ACC112 (cell line): ENCODE measurements at regions not wholly inside any gene's neighbourhood (a gene's known extent, or its start where the extent isn't known, plus 50 kb on each side); places are given as distances from the start of the nearest gene placed in this dataset.
"Not testable (repeated sequence)": the region's sequence is repeated elsewhere in the genome, so short reads cannot be mapped to it uniquely, and the experiment has no call there.

Experiments used
- H2AFZ ChIP-seq: fragments of 200-600 bp; sonication (generic); one replicate; pipeline ENCODE4 v1.6.0; 2017; ENCODE audit warnings: antibody characterized with exemption, low read length; ENCODE audit not compliant: unreplicated experiment
- H3K27ac ChIP-seq: fragments of 200-600 bp; sonication (generic); 2 replicates; pipeline ENCODE4 v1.5.1; 2014; ENCODE audit warnings: low read depth, mild to moderate bottlenecking, antibody characterized with exemption, low read length, moderate library complexity
- H3K27me3 ChIP-seq: fragments of 200-600 bp; sonication (generic); 2 replicates; pipeline ENCODE4 v1.6.1; 2014; ENCODE audit warnings: mild to moderate bottlenecking, antibody characterized with exemption, low read length, moderate library complexity, mixed read lengths; ENCODE audit not compliant: insufficient read depth
- H3K36me3 ChIP-seq: fragments of 200-600 bp; sonication (generic); 2 replicates; pipeline ENCODE4 v1.6.1; 2016; ENCODE audit warnings: mild to moderate bottlenecking, antibody characterized with exemption, low read length, moderate library complexity, mixed read lengths; ENCODE audit not compliant: insufficient read depth
- H3K4me1 ChIP-seq: fragments of 200-600 bp; sonication (generic); one replicate; pipeline ENCODE4 v1.6.1; 2016; ENCODE audit warnings: low read length, mixed read lengths; ENCODE audit not compliant: insufficient read depth, unreplicated experiment, control insufficient read depth
- H3K4me3 ChIP-seq: fragments of 200-600 bp; sonication (generic); 2 replicates; pipeline ENCODE4 v1.5.1; 2014; ENCODE audit warnings: mild to moderate bottlenecking, low read depth, low read length
- H3K79me2 ChIP-seq: fragments of 200-600 bp; sonication (generic); one replicate; pipeline ENCODE4 v1.6.0; 2016; ENCODE audit warnings: low read length; ENCODE audit not compliant: control insufficient read depth, unreplicated experiment, insufficient read depth

DNA sequence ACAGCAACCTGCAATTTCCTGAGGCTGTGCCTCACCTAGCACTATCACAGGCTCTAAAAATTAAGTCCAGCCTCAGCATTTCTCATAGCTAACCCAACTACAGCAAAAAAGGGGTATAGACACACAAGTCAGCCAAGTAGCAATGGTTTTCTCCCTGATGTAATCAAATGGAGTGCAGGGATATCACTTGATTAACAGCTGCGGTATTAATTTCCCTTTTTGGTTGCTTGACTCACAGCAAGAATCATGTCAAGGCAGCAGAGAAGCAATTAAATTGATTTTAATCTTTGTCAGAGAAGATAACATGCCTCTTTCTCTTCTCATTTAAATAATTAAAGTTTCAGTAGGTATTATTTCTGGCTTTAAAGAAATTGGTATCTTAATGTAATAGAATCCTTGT, 278.9 kb downstream of the RWDD3 start:
- H3K36me3 ChIP-seq = no peaks in the 10 kb centered on the region
- no peak overlapping the region for H2AFZ ChIP-seq
- no peaks in the 10 kb centered on the region for H3K79me2 ChIP-seq
- no peak overlapping the region for H3K27ac ChIP-seq
- H3K4me1 ChIP-seq = no peaks in the 10 kb centered on the region
- no peak overlapping the region for H3K4me3 ChIP-seq
- no peaks in the 10 kb centered on the region for H3K27me3 ChIP-seq

GRCh38 chr1:95517506-95517905, 283.5 kb downstream of the RWDD3 start:
- Histone ChIP-seq H3K4me1 (no peaks in the 10 kb centered on the region), H3K36me3 (no peaks in the 10 kb centered on the region), H3K79me2 (no peaks in the 10 kb centered on the region), H2AFZ (no peak overlapping the region), H3K4me3 (no peak overlapping the region), H3K27ac (no peak overlapping the region), H3K27me3 (no peaks in the 10 kb centered on the region)

- Histone ChIP-seq H3K4me1 (no peaks in the 10 kb centered on the region), H3K27me3 (no peaks in the 10 kb centered on the region), H3K36me3 (no peaks in the 10 kb centered on the region), H3K79me2 (no peaks in the 10 kb centered on the region), H3K4me3 (no peak overlapping the region), H2AFZ (no peak overlapping the region), H3K27ac (no peak overlapping the region)
These were observed 284.3 kb downstream of the RWDD3 start for GRCh38 chr1:95518310-95518709.

DNA sequence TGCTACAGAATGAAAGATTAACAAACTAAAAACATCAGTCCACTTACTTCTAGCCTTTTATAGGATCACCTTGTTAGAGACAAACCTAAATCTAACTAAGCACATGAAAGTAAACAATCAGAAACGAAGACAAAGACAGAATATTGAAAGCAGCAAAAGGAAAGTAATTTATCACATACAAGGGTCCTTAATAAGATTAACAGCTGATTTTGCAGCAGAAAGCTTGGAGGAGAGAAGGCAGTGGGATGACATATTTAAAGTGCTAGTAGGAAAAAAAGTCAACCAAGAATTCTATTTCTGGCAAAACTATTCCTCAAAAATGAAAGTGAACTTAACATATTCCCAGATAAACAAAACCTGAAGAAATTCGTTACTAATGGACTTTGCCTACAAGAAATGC, 286.4 kb downstream of the RWDD3 start:
- no peak overlapping the region for H3K27ac ChIP-seq
- no peak overlapping the region for H2AFZ ChIP-seq
- no peaks in the 10 kb centered on the region for H3K79me2 ChIP-seq
- H3K4me3 ChIP-seq = no peak overlapping the region
- no peaks in the 10 kb centered on the region for H3K36me3 ChIP-seq
- H3K27me3 ChIP-seq = no peaks in the 10 kb centered on the region
- no peaks in the 10 kb centered on the region for H3K4me1 ChIP-seq

- Histone ChIP-seq H3K27ac (no peak overlapping the region), H3K4me3 (no peak overlapping the region), H3K27me3 (no peaks in the 10 kb centered on the region), H2AFZ (no peak overlapping the region), H3K36me3 (no peaks in the 10 kb centered on the region), H3K79me2 (no peaks in the 10 kb centered on the region), H3K4me1 (no peaks in the 10 kb centered on the region)
These were observed 298.3 kb downstream of the RWDD3 start for GRCh38 chr1:95532335-95532734.

DNA sequence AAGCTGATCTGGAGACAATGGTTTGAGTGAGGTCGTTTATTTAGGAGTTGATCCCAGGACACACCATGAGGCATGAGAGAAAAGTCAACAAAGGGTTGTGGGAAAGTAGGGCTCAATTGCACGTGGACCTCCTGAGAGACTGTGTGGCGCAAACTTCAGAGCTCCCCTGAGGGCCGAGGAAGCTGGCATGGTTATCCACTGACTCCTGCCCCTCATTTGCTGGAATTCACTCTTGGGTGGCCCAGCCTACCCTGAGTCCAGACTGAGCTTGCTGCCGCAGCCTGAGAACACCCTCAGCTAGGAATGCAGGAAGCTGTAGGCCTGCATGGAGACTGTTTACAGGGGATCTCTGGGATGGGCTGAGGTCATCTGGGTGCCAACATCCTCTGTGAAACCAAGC, 301.0 kb downstream of the RWDD3 start:
- no peaks in the 10 kb centered on the region for H3K27me3 ChIP-seq
- H3K4me1 ChIP-seq = no peaks in the 10 kb centered on the region
- H3K79me2 ChIP-seq = no peaks in the 10 kb centered on the region
- H3K27ac ChIP-seq = no peak overlapping the region
- H3K4me3 ChIP-seq = no peak overlapping the region
- H3K36me3 ChIP-seq = no peaks in the 10 kb centered on the region
- no peak overlapping the region for H2AFZ ChIP-seq

- H3K79me2 ChIP-seq = no peaks in the 10 kb centered on the region
- H3K27ac ChIP-seq = no peak overlapping the region
- H3K36me3 ChIP-seq = no peaks in the 10 kb centered on the region
- H3K4me1 ChIP-seq = no peaks in the 10 kb centered on the region
- no peaks in the 10 kb centered on the region for H3K27me3 ChIP-seq
- H2AFZ ChIP-seq = no peak overlapping the region
- H3K4me3 ChIP-seq = no peak overlapping the region
These were observed 301.6 kb downstream of the RWDD3 start for GRCh38 chr1:95535614-95536013.

DNA sequence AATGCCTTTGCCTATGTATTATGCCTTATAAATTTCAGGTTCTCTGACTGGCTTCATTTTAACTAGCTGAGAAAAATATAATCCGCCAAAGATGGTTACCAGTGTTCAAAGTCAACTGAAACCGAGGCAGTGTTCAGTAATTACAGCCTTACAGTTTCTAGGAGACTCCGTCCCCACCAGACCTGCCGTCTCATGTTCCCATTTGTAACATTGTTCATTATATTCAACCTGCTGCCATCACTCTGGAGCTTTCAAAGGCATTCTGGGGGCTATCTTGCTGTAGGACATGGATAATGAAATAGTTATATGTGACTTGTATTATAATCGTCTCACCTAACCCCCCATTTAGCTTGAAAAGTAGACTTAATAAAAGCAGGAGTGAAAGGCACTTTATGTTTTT, 302.5 kb downstream of the RWDD3 start:
- no peak overlapping the region for H3K27ac ChIP-seq
- no peaks in the 10 kb centered on the region for H3K27me3 ChIP-seq
- H3K4me1 ChIP-seq = no peaks in the 10 kb centered on the region
- no peak overlapping the region for H2AFZ ChIP-seq
- H3K79me2 ChIP-seq = no peaks in the 10 kb centered on the region
- no peak overlapping the region for H3K4me3 ChIP-seq
- no peaks in the 10 kb centered on the region for H3K36me3 ChIP-seq

DNA sequence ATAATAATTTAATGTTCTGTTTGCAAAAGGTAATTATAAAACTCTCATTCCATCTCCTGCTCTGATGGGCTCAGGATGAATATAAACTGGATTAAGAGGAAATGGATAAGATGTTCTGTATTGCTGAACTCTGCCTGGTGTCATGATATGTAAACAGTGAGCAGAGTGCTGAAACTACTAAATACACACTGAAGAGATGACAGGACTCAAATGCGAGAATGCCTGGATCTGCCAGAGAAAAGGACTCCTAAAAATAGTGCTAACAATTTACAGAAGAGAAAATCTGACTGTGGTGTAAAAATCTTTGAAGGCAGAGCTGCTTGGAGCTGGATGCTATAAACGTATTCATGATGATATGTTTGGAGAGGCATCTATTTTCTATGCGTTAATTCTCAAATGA, 303.2 kb downstream of the RWDD3 start:
- H3K4me1 ChIP-seq = no peaks in the 10 kb centered on the region
- H3K27me3 ChIP-seq = no peaks in the 10 kb centered on the region
- H3K36me3 ChIP-seq = no peaks in the 10 kb centered on the region
- H3K27ac ChIP-seq = no peak overlapping the region
- no peaks in the 10 kb centered on the region for H3K79me2 ChIP-seq
- H2AFZ ChIP-seq = no peak overlapping the region
- no peak overlapping the region for H3K4me3 ChIP-seq

DNA sequence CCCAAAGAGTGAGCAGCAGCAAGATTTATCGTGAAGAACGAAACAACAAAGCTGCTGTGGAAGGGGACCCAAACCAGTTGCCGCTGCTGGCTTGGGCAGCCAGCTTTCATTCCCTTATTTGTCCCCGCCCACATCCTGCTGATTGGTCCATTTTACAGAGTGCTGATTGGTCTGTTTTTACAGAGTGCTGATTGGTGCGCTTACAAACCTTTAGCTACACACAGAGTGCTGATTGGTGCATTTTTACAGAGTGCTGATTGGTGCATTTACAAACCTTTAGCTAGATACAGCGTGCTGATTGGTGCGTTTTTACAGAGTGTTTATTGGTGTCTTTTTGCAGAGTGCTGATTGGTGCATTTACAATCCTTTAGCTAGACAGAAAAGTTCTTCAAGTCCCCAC, 304.2 kb downstream of the RWDD3 start:
- not testable (repeated sequence) for H3K79me2 ChIP-seq, H3K27ac ChIP-seq, H3K4me1 ChIP-seq, H3K36me3 ChIP-seq, H3K4me3 ChIP-seq, H3K27me3 ChIP-seq, H2AFZ ChIP-seq

GRCh38 chr1:95542936-95543335, 308.9 kb downstream of the RWDD3 start:
- H3K79me2 ChIP-seq = no peaks in the 10 kb centered on the region
- H3K27me3 ChIP-seq = no peaks in the 10 kb centered on the region
- no peaks in the 10 kb centered on the region for H3K4me1 ChIP-seq

GRCh38 chr1:95547005-95547404, 313.0 kb downstream of the RWDD3 start:
- no peaks in the 10 kb centered on the region for H3K79me2 ChIP-seq
- no peaks in the 10 kb centered on the region for H3K27me3 ChIP-seq
- no peak overlapping the region for H3K27ac ChIP-seq
- no peak overlapping the region for H3K4me3 ChIP-seq
- no peak overlapping the region for H2AFZ ChIP-seq
- no peaks in the 10 kb centered on the region for H3K36me3 ChIP-seq
- H3K4me1 ChIP-seq = no peaks in the 10 kb centered on the region

More at GRCh38 chr1:95542936-95543335, 308.9 kb downstream of the RWDD3 start:
- Histone ChIP-seq H3K36me3 (no peaks in the 10 kb centered on the region), H3K27ac (no peak overlapping the region), H3K4me3 (no peak overlapping the region), H2AFZ (no peak overlapping the region)
